H9 (cell line): ENCODE measurements at regions not wholly inside any gene's neighbourhood (a gene's known extent, or its start where the extent isn't known, plus 50 kb on each side); places are given as distances from the start of the nearest gene placed in this dataset.
"Not testable (repeated sequence)": the region's sequence is repeated elsewhere in the genome, so short reads cannot be mapped to it uniquely, and the experiment has no call there.

Source experiments
- DNase-seq: peaks from one replicate; pipeline ENCODE4 v3.0.0-alpha.2; 2017
- H2AFZ ChIP-seq: one replicate; pipeline ENCODE4 v1.6.1; 2013; ENCODE audit warnings: mild to moderate bottlenecking, low read length, control low read depth, moderate library complexity
- H2AK5ac ChIP-seq: 2 replicates; pipeline ENCODE4 v1.6.1; 2013; ENCODE audit warnings: low read length, control low read depth, mixed read lengths; ENCODE audit not compliant: insufficient read length
- H2BK120ac ChIP-seq: one replicate; pipeline ENCODE4 v1.6.1; 2013; ENCODE audit warnings: low read depth, mild to moderate bottlenecking, low read length, control low read depth, inconsistent platforms; ENCODE audit not compliant: poor library complexity, severe bottlenecking
- H2BK12ac ChIP-seq: 2 replicates; pipeline ENCODE4 v1.6.1; 2013; ENCODE audit warnings: low read length, control low read depth, mixed read lengths, low read depth; ENCODE audit not compliant: insufficient read length
- H2BK15ac ChIP-seq: 2 replicates; pipeline ENCODE4 v1.6.1; 2013; ENCODE audit warnings: low read depth, low read length, control low read depth
- H2BK20ac ChIP-seq: one replicate; pipeline ENCODE4 v1.6.1; 2013; ENCODE audit warnings: low read depth, mild to moderate bottlenecking, low read length, control low read depth, inconsistent platforms; ENCODE audit not compliant: poor library complexity, severe bottlenecking
- H2BK5ac ChIP-seq: 2 replicates; pipeline ENCODE4 v1.6.1; 2013; ENCODE audit warnings: low read length, control low read depth, mixed read lengths; ENCODE audit not compliant: insufficient read length
- H3K14ac ChIP-seq: 2 replicates; pipeline ENCODE4 v1.6.1; 2013; ENCODE audit warnings: low read length, control low read depth; ENCODE audit not compliant: insufficient read depth
- H3K18ac ChIP-seq: 2 replicates; pipeline ENCODE4 v1.6.1; 2013; ENCODE audit warnings: low read depth, mild to moderate bottlenecking, mixed read lengths, low read length, control low read depth; ENCODE audit not compliant: insufficient read length
- H3K23ac ChIP-seq: 2 replicates; pipeline ENCODE4 v1.6.1; 2013; ENCODE audit warnings: low read length, control low read depth, mixed read lengths, low read depth; ENCODE audit not compliant: insufficient read length
- H3K23me2 ChIP-seq: 2 replicates; pipeline ENCODE4 v1.6.1; 2013; ENCODE audit warnings: low read depth, mild to moderate bottlenecking, mixed read lengths, low read length, control low read depth; ENCODE audit not compliant: insufficient read length, poor library complexity, severe bottlenecking
- H3K27ac ChIP-seq: 2 replicates; pipeline ENCODE4 v1.5.1; 2013; ENCODE audit warnings: low read length, control low read depth, mixed read lengths, low read depth; ENCODE audit not compliant: insufficient read length
- H3K27me3 ChIP-seq: 2 replicates; pipeline ENCODE4 v1.6.1; 2013; ENCODE audit warnings: low read length, control low read depth, inconsistent platforms; ENCODE audit not compliant: insufficient read depth
- H3K4ac ChIP-seq: 2 replicates; pipeline ENCODE4 v1.6.1; 2013; ENCODE audit warnings: low read depth, mild to moderate bottlenecking, control low read depth, inconsistent platforms, low read length, moderate library complexity
- H3K4me1 ChIP-seq: 2 replicates; pipeline ENCODE4 v1.6.1; 2013; ENCODE audit warnings: low read length, control low read depth, inconsistent platforms; ENCODE audit not compliant: insufficient read depth
- H3K4me2 ChIP-seq: 2 replicates; pipeline ENCODE4 v1.6.1; 2013; ENCODE audit warnings: low read length, control low read depth, mixed read lengths; ENCODE audit not compliant: insufficient read length, insufficient read depth
- H3K56ac ChIP-seq: 2 replicates; pipeline ENCODE4 v1.6.1; 2013; ENCODE audit warnings: low read depth, mild to moderate bottlenecking, mixed read lengths, low read length, control low read depth; ENCODE audit not compliant: insufficient read length
- H3K79me1 ChIP-seq: 2 replicates; pipeline ENCODE4 v1.6.1; 2013; ENCODE audit warnings: low read depth, mild to moderate bottlenecking, moderate library complexity, low read length, control low read depth, inconsistent platforms; ENCODE audit not compliant: insufficient read depth, poor library complexity, severe bottlenecking
- H3K79me2 ChIP-seq: 2 replicates; pipeline ENCODE4 v1.6.1; 2013; ENCODE audit warnings: low read length, control low read depth, inconsistent platforms; ENCODE audit not compliant: insufficient read depth
- H3K9ac ChIP-seq: 2 replicates; pipeline ENCODE4 v1.6.1; 2013; ENCODE audit warnings: low read length, control low read depth, mixed read lengths; ENCODE audit not compliant: insufficient read length; ENCODE audit errors: extremely low read depth
- H3K9me3 ChIP-seq: one replicate; pipeline ENCODE4 v1.6.1; 2013; ENCODE audit warnings: low read depth, low read length, inconsistent platforms; ENCODE audit not compliant: control insufficient read depth
- H3T11ph ChIP-seq: one replicate; pipeline ENCODE4 v1.6.1; 2013; ENCODE audit warnings: mild to moderate bottlenecking, low read length, control low read depth, inconsistent platforms
- H4K20me1 ChIP-seq: one replicate; pipeline ENCODE4 v1.6.1; 2013; ENCODE audit not compliant: control insufficient read depth, insufficient read length, insufficient read depth
- H4K5ac ChIP-seq: 2 replicates; pipeline ENCODE4 v1.6.1; 2013; ENCODE audit warnings: low read depth, mild to moderate bottlenecking, mixed read lengths, low read length, control low read depth; ENCODE audit not compliant: insufficient read length
- H4K8ac ChIP-seq: replicated peaks from 2 replicates; pipeline ENCODE4 v1.6.1; 2013; ENCODE audit warnings: low read length, control low read depth, mixed read lengths, low read depth; ENCODE audit not compliant: insufficient read length
- H4K91ac ChIP-seq: 2 replicates; pipeline ENCODE4 v1.6.1; 2013; ENCODE audit warnings: low read depth, mild to moderate bottlenecking, moderate library complexity, mixed read lengths, low read length, control low read depth; ENCODE audit not compliant: insufficient read length
- H3K27ac Mint-ChIP-seq, 3 experiments: 2 replicates in 2 of 3; 3 replicates in 1 of 3; pipeline ENCODE4 v1.8.0; 2020 to 2021; ENCODE audit warnings: mixed read lengths in 3 of 3, mild to moderate bottlenecking in 1 of 3, moderate library complexity in 1 of 3
- H3K27me3 Mint-ChIP-seq: 2 replicates; pipeline ENCODE4 v1.8.0; 2021; ENCODE audit warnings: low read depth, mild to moderate bottlenecking, moderate library complexity, mixed read lengths
- H3K36me3 Mint-ChIP-seq, 3 experiments: 2 replicates in 2 of 3; 3 replicates in 1 of 3; pipeline ENCODE4 v1.8.0; 2020 to 2021; ENCODE audit warnings: low read depth in 3 of 3, mixed read lengths in 3 of 3; ENCODE audit not compliant: insufficient read depth in 1 of 3
- H3K4me1 Mint-ChIP-seq, 2 experiments: 2 replicates each; pipeline ENCODE4 v1.8.0; 2020; ENCODE audit warnings: mixed read lengths in 2 of 2
- H3K4me3 Mint-ChIP-seq, 2 experiments: 2 replicates in 1 of 2; 3 replicates in 1 of 2; pipeline ENCODE4 v1.8.0; 2020 to 2021; ENCODE audit warnings: mild to moderate bottlenecking in 2 of 2, mixed read lengths in 2 of 2, moderate library complexity in 1 of 2
- H3K9me3 Mint-ChIP-seq, 2 experiments: 2 replicates in 1 of 2; 3 replicates in 1 of 2; pipeline ENCODE4 v1.8.0; 2020; ENCODE audit warnings: mild to moderate bottlenecking in 2 of 2, mixed read lengths in 2 of 2, moderate library complexity in 1 of 2
- WGBS: extraction: QIAGEN DNeasy Blood & Tissue Kit; methylation state at CpG from one replicate; pipeline ENCODE4 v1.1.7; 2013; ENCODE audit warnings: missing lambda C conversion rate, low lambda C conversion rate, mixed read lengths; ENCODE audit not compliant: insufficient read length; ENCODE audit errors: extremely low coverage; 5-methylcytosine and 5-hydroxymethylcytosine counted together

DNA sequence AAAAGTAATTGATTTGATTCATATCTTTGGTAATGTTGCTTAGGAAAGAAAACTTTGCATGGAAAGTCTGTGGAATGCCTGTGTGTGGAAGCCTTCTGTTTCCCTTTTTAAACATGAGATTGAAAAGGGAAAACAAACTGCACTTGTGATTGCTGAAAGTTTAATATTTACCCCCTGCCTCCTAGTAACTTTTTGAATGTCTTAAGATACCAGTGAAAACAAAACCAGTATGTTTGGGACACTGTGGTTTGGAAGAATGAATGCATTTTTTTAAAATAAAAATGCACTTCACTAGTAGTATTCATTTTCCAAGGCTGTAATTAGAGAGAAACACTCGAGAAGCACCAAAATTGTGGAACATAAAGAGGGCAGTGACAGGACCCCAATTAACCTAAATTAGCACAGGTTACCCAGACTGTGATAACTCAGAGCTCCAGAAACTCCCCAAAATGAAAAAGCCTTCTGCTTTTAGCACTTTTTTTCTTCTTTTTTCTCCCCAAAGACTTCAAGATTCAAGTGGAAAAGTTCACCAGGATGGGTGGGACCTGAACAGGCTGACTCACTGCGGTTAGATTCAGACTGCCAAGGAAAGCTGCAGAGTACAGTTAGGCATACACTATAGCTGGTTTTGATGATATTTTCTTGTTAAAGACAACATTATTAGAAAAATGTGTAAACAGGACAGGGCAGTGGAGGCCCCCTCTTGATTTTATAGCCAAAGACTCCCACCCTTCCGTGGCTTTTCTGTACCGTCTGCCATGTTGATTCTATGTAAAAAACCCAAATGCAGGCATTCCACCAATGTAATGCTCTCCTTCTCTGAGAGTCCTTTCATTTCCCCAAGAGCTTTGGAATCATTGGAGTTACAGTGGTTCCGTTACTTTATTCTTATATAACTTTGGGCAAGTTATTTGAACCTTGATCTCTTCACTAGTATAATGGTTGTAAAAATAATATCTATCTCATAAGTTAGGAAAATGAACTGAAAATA is 88.6 kb upstream of the NBPF26 start:
- not testable (repeated sequence) for DNase-seq, H3K27ac ChIP-seq, H3K27me3 ChIP-seq, H3K79me1 ChIP-seq, H3K27ac Mint-ChIP-seq, H2BK20ac ChIP-seq, H3K23me2 ChIP-seq, H3K4me3 Mint-ChIP-seq, H3K56ac ChIP-seq, H3K36me3 Mint-ChIP-seq, H2AK5ac ChIP-seq, H4K8ac ChIP-seq, H3K4me1 Mint-ChIP-seq, H3K79me2 ChIP-seq, H2BK12ac ChIP-seq, H3T11ph ChIP-seq, H2AFZ ChIP-seq, H4K5ac ChIP-seq, H3K4me1 ChIP-seq, H3K9me3 ChIP-seq, H3K14ac ChIP-seq, H3K27me3 Mint-ChIP-seq, H2BK120ac ChIP-seq, H4K20me1 ChIP-seq, H4K91ac ChIP-seq, H2BK15ac ChIP-seq, H3K18ac ChIP-seq, H3K4me2 ChIP-seq, H3K23ac ChIP-seq, H3K4ac ChIP-seq, H3K9me3 Mint-ChIP-seq, H3K9ac ChIP-seq, H2BK5ac ChIP-seq
- WGBS, result no CpG with 5 or more reads among the region's 5 CpGs

DNA sequence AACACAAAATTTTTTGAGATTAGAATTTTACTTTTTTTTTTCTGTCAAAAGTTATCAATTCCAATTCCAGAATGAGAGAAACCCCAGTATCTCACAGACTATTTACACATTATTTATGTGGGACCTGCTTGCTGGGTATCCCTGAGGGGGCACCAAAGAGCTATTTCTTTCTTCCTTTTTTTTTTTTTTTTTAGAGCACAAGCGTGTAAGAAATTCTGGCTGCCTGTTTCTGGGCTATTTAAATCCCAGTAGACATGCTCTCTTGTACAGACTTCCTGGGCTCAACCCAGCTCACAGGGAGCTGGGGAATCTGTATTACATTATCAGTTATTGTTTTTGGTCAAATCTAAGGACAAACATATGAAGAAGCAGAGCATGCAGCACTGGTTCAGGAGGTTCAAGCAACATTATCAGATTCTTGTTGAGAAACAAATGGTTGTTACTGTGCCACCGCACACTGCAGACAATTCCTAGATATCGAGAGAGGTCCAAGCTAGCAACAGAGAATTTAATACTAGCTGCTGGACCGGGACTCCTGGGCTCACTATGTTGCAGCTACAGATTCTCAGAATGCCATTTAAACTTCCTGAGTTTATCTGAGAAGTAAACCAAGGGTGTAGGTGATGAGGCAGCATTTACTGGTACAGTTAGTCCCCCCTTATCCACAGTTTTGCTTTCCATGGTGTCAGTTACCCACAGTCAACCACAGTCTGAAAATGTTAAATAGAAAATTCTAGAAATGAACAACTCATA is 83.3 kb upstream of the NBPF26 start:
- H3T11ph ChIP-seq, H3K9me3 ChIP-seq, H3K27me3 Mint-ChIP-seq, H3K4ac ChIP-seq, H2AFZ ChIP-seq, H3K56ac ChIP-seq, H3K27ac Mint-ChIP-seq, H3K27me3 ChIP-seq, H4K91ac ChIP-seq, H4K20me1 ChIP-seq, H3K4me2 ChIP-seq, H4K5ac ChIP-seq, H2BK120ac ChIP-seq, H3K4me1 Mint-ChIP-seq, H3K79me1 ChIP-seq, H3K23me2 ChIP-seq, H2AK5ac ChIP-seq, H3K23ac ChIP-seq, H2BK20ac ChIP-seq, H3K9me3 Mint-ChIP-seq, H2BK15ac ChIP-seq, H3K27ac ChIP-seq, H3K79me2 ChIP-seq, DNase-seq, H3K4me1 ChIP-seq, H3K18ac ChIP-seq, H4K8ac ChIP-seq, H2BK5ac ChIP-seq, H3K14ac ChIP-seq, H3K4me3 Mint-ChIP-seq, H3K9ac ChIP-seq, H2BK12ac ChIP-seq, H3K36me3 Mint-ChIP-seq: not testable (repeated sequence)
- no CpG with 5 or more reads among the region's 4 CpGs for WGBS
